Endodermal cell (in vitro differentiated cells): ENCODE measurements at regions not wholly inside any gene's neighbourhood (a gene's known extent, or its start where the extent isn't known, plus 50 kb on each side); places are given as distances from the start of the nearest gene placed in this dataset.

ENCODE experiments used
- DNase-seq: peaks from one replicate; pipeline ENCODE4 v3.0.0-alpha.2; 2017
- H3K27ac ChIP-seq: 2 replicates; pipeline ENCODE4 v1.5.1; 2013; ENCODE audit warnings: mild to moderate bottlenecking, low read depth, low read length, moderate library complexity
- H3K27me3 ChIP-seq: 2 replicates; pipeline ENCODE4 v1.6.1; 2013; ENCODE audit warnings: mild to moderate bottlenecking, low read length, moderate library complexity; ENCODE audit not compliant: insufficient read depth, control insufficient read depth, poor library complexity, severe bottlenecking
- H3K36me3 ChIP-seq: 2 replicates; pipeline ENCODE4 v1.7.0; 2013; ENCODE audit warnings: mild to moderate bottlenecking, low read length, moderate library complexity; ENCODE audit not compliant: control insufficient read depth, insufficient read depth
- H3K4me1 ChIP-seq: one replicate; pipeline ENCODE4 v1.7.0; 2013; ENCODE audit warnings: low read length; ENCODE audit not compliant: control insufficient read depth, insufficient read depth
- H3K4me3 ChIP-seq: 2 replicates; pipeline ENCODE4 v1.5.1; 2013; ENCODE audit warnings: mild to moderate bottlenecking, low read length, moderate library complexity
- H3K9ac ChIP-seq: 2 replicates; pipeline ENCODE4 v1.6.1; 2013; ENCODE audit warnings: mild to moderate bottlenecking, low read length, moderate library complexity; ENCODE audit not compliant: poor library complexity, severe bottlenecking; ENCODE audit errors: extremely low read depth
- H3K9me3 ChIP-seq: 2 replicates; pipeline ENCODE4 v1.6.1; 2013; ENCODE audit warnings: mild to moderate bottlenecking, low read length, moderate library complexity; ENCODE audit not compliant: control insufficient read depth
- H3K27ac Mint-ChIP-seq: 2 replicates; pipeline ENCODE4 v1.8.0; 2020; ENCODE audit warnings: mixed read lengths
- H3K27me3 Mint-ChIP-seq: 2 replicates; pipeline ENCODE4 v1.8.0; 2021; ENCODE audit warnings: mild to moderate bottlenecking, mixed read lengths; ENCODE audit not compliant: insufficient read depth
- H3K36me3 Mint-ChIP-seq: 2 replicates; pipeline ENCODE4 v1.8.0; 2020; ENCODE audit warnings: low read depth, mixed read lengths
- H3K4me1 Mint-ChIP-seq: 2 replicates; pipeline ENCODE4 v1.8.0; 2020; ENCODE audit warnings: mixed read lengths
- H3K4me3 Mint-ChIP-seq: 2 replicates; pipeline ENCODE4 v1.8.0; 2020; ENCODE audit warnings: mild to moderate bottlenecking, moderate library complexity, mixed read lengths
- H3K9me3 Mint-ChIP-seq: 2 replicates; pipeline ENCODE4 v1.8.0; 2020; ENCODE audit warnings: mild to moderate bottlenecking, mixed read lengths
- WGBS, 2 experiments: methylation state at CpG; one replicate each; pipeline versions ENCODE4 v1.1.5 to v1.1.7; 2013; ENCODE audit warnings: missing lambda C conversion rate in 2 of 2, mixed read lengths in 1 of 2; ENCODE audit not compliant: insufficient coverage in 1 of 2, insufficient read length in 1 of 2; 5-methylcytosine and 5-hydroxymethylcytosine counted together
- TF ChIP-seq, protein P1 (sequence below): fragments of 200-600 bp; sonication (generic); conservative IDR thresholded peaks from 2 replicates; pipeline ENCODE4 v1.5.0; 2021; ENCODE audit warnings: antibody characterized with exemption, mild to moderate bottlenecking

DNA sequence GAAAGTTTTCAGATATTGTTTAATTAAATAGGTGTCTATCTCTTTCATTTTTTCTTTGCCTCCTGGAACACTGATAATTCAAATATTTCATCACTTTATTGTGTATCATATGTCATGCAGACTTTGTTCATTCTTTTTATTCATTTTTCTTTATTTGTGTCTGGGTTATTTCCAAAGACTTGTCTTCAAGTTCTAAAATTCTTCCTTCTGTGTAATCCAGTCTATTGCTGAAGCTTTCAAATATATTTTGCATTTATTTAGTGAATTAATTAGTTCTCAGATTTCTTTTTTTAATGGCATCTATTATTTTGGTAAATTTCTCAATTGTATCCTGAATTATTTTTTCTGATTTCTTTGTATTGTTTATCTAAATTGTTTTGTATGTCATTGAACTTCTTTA lies 70.1 kb downstream of the ZNF330 start:
- H3K4me3 Mint-ChIP-seq: no peak overlapping the region

DNA sequence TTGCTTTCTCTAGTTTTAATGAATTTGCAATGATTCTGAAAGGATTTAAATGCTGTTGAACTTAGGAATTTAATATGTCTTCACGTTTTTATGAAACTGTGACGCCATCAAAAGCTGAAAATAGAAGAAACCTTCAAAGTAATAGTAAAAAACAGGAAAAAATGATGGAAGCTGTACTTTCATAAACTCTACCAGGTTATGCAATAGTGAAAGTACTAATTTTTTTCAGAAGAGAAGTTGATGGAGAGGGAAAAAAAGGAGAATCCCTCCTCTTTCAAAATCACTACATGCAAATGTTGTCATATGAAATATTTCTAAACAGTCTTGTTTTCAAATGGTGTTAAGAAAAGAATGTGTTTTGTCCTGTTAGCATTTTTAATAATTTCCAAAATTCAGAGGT lies 73.6 kb downstream of the ZNF330 start:
- TF ChIP-seq, protein P1, sequence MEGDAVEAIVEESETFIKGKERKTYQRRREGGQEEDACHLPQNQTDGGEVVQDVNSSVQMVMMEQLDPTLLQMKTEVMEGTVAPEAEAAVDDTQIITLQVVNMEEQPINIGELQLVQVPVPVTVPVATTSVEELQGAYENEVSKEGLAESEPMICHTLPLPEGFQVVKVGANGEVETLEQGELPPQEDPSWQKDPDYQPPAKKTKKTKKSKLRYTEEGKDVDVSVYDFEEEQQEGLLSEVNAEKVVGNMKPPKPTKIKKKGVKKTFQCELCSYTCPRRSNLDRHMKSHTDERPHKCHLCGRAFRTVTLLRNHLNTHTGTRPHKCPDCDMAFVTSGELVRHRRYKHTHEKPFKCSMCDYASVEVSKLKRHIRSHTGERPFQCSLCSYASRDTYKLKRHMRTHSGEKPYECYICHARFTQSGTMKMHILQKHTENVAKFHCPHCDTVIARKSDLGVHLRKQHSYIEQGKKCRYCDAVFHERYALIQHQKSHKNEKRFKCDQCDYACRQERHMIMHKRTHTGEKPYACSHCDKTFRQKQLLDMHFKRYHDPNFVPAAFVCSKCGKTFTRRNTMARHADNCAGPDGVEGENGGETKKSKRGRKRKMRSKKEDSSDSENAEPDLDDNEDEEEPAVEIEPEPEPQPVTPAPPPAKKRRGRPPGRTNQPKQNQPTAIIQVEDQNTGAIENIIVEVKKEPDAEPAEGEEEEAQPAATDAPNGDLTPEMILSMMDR: no peak
- Mint-ChIP-seq H3K36me3 (no peaks in the 10 kb centered on the region), H3K9me3 (no peaks in the 10 kb centered on the region), H3K27ac (no peak overlapping the region), H3K4me1 (no peaks in the 10 kb centered on the region), H3K27me3 (no peaks in the 10 kb centered on the region), H3K4me3 (no peak overlapping the region)
- no peak for DNase-seq
- no peak overlapping the region for H3K9ac ChIP-seq
- no peaks in the 10 kb centered on the region for H3K36me3 ChIP-seq
- no peaks in the 10 kb centered on the region for H3K27me3 ChIP-seq
- no peak overlapping the region for H3K27ac ChIP-seq
- WGBS, 2 experiments: 90 to 95% methylated on average over 2 of the region's 2 CpGs
- H3K4me3 ChIP-seq: no peak overlapping the region
- H3K9me3 ChIP-seq: no peaks in the 10 kb centered on the region
- H3K4me1 ChIP-seq: no peaks in the 10 kb centered on the region

More for the DNA sequence above, 70.1 kb downstream of the ZNF330 start:
- Histone ChIP-seq H3K27ac (no peak overlapping the region), H3K9ac (no peak overlapping the region), H3K36me3 (no peaks in the 10 kb centered on the region), H3K27me3 (no peaks in the 10 kb centered on the region), H3K4me1 (no peaks in the 10 kb centered on the region), H3K9me3 (no peaks in the 10 kb centered on the region), H3K4me3 (no peak overlapping the region)
- no peaks in the 10 kb centered on the region for H3K9me3 Mint-ChIP-seq
- no peak for DNase-seq
- TF ChIP-seq, protein P1: no peak
- no peak overlapping the region for H3K27ac Mint-ChIP-seq
- H3K27me3 Mint-ChIP-seq: no peaks in the 10 kb centered on the region
- H3K4me1 Mint-ChIP-seq: peaks cover 3% of the 10 kb centered on the region
- no peaks in the 10 kb centered on the region for H3K36me3 Mint-ChIP-seq

DNA sequence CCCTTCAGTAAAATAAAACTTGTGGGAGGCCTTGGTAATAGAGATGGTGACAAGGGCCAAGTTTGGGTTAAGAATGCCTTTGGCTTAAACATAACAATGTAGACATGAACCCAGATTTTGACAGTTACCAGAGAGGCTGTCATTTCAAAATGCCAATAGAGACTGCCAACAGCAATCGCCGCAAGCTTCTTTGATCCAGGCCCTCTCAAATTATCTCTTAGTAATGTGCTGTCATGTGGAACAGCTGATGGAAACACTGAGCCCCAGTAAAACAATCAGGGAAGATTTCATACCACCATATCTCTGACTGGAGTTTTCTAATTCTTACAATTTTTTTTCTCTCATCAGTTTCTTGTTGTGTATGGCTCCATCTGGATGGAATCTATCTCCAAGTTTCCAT lies 80.5 kb downstream of the ZNF330 start:
- Mint-ChIP-seq H3K4me1 (peaks cover 5% of the 10 kb centered on the region), H3K9me3 (no peaks in the 10 kb centered on the region), H3K27ac (no peak overlapping the region), H3K36me3 (no peaks in the 10 kb centered on the region), H3K27me3 (no peaks in the 10 kb centered on the region), H3K4me3 (no peak overlapping the region)
- no peaks in the 10 kb centered on the region for H3K9me3 ChIP-seq
- H3K27me3 ChIP-seq: no peaks in the 10 kb centered on the region
- 94 to 95% methylated on average over 2 of the region's 2 CpGs for WGBS, 2 experiments
- no peaks in the 10 kb centered on the region for H3K36me3 ChIP-seq
- TF ChIP-seq, protein P1: no peak
- H3K27ac ChIP-seq: no peak overlapping the region
- no peaks in the 10 kb centered on the region for H3K4me1 ChIP-seq
- no peak overlapping the region for H3K4me3 ChIP-seq
- no peak for DNase-seq
- H3K9ac ChIP-seq: no peak overlapping the region
